HG03439 (cell line): ENCODE measurements at regions not wholly inside any gene's neighbourhood (a gene's known extent, or its start where the extent isn't known, plus 50 kb on each side); places are given as distances from the start of the nearest gene placed in this dataset.
A peak's percentile ranks its signal among the peaks of the same experiment; 100 is the strongest.

Source experiments
- ATAC-seq: cut with Tn5 transposase; IDR thresholded peaks from one replicate; pipeline ENCODE4 v1.9.1; 2021; ENCODE audit warnings: mild to moderate bottlenecking, moderate library complexity; ENCODE audit not compliant: unreplicated experiment

DNA sequence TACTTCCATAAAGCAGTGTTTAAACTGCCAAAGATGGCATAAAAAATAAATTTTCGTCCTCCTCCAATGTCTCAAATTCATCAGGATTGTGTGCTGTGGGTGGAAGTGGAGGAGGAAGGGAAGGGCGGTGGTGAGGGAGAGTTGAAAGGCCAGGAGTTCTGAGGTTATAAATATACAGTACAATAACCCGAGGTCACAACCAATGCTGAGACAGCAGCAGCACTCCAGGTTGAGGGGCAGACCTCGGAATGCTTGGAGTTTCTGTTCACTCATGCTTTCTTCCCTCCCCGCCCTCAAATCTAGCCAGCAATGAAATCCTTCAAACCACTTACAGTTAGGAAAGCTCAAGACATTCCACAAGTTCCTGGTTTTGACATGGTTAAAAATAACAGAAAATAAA, 134.0 kb upstream of the SMAD1 start:
- ATAC-seq: no peak

DNA sequence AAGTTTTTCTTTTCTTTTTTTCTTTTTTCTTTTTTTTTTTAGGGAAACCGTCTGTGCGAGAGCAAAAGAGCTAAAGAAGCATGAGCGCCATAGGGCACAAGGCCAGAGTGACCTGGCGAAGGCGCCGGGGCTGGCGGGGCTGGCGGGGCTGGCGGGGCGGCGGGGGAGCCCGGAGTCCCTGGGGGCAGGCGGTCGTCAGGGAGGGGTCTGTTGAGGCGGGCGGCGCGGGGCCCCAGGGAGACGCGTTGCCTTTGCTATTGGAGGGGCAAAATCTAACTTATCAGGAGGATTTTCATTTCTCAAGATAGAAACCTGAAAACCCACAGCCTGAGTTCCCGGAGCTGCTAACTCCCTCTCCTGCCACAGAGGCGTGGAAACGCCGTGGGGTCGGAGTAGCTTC, 135.6 kb upstream of the SMAD1 start:
- no peak for ATAC-seq

DNA sequence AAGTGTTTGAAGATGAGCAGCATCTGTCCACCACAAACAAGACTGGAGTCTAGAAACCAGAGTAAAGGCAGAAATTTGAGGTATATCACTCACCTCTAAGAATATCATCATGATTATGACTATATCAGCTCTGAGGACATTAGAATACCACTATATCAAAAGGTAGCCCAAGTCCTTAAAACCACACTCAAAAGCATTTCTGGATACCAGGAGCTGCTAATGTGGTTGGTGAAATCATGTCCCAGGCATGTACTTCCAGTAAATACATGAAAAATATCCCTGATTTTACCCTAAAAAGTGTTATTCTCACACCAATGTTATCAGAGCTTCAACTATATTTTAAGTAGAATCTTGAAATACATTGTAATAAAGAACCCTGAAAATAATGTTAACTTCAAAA, 136.3 kb upstream of the SMAD1 start:
- no peak for ATAC-seq

DNA sequence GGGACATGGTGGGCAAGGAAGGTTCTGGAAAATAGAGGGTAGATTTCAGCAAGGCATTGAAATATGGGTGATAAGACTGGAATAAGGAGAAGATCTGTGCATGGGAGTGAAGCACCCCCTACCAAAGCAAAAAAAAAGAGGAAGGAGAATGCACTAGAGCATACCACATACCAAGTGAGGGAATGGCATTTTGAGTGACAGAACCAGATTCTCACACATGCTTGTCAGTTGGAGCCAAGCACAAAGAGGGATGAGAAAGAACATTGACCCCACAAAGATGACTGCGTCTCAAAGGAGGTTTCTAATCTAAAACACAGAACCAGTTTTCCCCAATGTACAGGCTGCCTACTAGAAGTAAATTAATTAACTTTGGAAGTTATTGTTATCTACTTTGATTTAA, 140.3 kb upstream of the SMAD1 start:
- ATAC-seq: no peak

DNA sequence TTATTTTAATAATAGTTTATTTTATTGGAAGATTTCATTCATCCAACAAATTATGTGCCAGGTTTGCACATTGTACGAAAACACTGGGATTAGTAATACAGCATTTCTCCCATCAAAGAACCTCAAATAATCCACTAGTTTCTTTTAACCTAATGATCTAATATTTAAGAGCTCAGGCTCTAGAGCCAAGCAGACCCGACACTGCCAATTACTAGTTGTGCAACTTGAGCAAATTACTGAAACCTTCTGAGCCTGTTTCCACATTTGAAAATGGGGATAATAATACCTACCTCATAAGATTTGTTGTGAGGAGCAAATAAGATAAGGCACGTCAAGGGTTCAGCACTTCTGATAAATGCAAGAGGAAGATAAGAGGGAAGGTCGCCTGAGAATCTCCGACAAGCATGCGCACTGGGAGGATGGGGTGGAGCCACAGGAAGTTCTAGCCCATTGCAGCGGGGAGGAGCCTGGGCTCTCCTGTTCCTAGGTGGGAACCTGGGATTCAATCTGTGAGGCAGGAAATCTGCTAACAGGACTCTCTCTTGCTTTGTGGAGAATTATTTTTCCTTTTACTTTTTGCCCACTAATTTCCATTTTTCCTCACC, 141.5 kb upstream of the SMAD1 start:
- ATAC-seq: no peak

DNA sequence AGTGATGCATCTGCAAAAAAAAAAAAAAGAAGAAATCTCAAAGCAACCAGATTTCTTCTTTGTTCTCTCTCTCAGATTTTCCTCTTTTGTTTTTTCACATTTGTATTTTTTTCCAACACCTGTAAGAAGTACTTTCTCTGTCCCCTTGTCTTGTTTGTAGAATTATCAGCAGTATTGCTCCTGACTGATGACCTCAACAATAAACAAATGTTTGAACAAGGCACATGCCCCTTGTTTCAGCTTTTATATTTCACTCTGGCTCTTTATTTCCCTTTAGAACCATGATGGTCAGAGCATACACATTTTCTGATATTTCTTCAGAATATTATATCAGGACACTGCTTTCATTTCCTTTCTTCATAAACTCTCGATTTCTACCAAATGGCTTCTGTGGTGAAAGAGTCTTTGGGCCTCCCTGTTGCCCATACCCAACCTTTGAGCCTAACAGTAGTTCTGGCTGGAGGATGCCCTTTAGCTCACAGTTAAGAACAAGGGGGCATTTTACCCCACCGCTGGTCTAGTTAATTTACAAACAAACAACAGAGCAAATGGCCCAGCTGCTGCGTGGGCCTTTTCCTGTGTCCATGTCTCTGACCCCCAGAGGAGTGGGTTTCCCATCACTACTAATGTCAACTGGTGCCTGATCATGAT, 142.5 kb upstream of the SMAD1 start:
- ATAC-seq: no peak

DNA sequence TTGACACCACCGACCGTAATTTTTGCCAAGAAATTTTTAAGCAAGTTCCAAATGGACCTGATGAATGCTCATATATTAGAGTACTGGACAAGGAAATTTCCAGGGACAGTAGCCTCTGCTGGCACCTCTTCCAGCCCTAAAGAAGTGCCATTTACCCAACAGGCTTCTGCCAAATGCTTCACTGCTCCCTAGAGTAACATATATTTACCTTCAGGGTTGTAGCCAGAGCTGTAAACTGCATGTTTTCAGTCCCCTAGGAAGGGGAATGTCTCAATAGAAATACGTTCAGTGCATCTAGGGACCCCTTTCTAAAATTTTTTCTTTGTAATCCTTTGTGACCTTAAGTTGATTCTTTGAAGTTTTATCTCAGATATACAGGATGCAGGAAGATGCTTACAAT, 143.1 kb upstream of the SMAD1 start:
- no peak for ATAC-seq

DNA sequence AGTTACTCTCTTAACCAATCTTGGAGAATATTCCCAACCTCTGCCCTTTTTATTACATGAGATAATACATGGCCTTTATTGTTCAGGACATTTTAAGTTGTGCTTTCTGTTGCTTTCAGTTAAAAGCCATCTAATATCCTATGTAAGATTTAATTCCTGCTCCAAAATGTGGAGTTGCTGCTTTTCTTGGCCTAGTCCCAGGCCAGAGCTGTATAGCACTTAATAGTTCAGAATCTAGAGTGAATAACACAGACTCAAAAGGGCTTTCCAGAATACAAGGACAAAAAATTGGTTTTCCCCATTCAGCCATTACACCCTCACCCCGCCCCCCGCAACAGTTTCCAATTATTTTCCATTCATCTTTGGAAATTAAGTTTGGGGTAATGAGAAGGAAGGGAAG, 144.3 kb upstream of the SMAD1 start:
- ATAC-seq: no peak

DNA sequence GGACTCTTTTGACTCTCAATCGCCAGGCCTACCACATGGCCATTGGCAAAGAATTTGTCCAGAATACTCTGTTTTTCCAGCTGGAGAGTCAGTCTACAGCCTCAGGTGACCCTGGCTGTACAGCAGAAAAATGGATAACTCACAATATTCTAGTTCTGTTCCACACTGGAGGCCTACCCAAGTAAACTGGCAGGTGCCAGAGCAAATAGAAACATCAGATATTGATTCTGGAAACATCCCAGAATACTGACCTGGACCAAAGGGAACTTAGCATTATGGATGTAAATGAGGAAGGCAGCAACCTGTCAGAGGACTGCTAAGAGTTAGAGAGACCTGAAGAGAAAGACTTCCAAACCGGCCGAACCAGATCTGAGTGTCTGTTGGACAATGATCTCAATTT, 147.9 kb upstream of the SMAD1 start:
- ATAC-seq: no peak

DNA sequence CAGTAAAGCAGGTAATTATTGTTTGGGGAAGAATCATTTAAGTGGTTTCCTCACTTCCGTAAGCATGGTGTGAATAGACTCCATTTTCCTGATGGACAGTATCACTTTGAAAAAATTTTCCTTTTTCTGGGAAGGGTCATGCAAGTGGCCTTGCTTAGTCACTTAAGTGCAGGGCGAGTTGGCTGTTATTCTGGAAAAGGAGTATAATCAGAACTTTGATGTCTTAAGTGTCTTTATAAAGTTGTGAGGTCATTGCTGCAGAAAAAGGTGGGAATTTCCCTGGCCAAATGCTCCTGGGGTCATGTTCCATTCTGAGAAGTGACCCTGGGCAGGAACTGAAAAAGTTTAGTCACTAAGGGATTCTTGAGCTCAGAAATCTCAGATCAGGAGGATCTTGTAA, 146.1 kb upstream of the OTUD4 start:
- ATAC-seq: no peak

DNA sequence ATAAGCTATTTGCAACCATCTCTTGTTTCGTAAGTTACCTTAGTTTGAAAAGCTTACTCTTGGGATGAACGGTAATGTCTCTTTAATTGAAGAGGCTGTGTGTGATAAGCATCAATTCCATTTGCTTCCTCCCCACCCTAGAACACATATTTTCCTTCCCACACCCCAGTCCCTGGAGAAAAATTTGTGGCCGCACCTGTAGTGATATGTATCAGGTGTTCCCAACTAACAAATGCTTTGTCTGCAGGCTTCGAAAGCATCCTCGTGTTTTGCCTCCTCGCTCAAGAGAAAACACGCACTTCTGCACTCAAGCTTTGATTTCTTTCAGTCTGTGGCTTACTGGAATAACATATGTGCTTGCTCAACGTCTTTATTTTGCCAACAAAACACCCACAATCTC, 143.8 kb upstream of the OTUD4 start:
- ATAC-seq: no peak

DNA sequence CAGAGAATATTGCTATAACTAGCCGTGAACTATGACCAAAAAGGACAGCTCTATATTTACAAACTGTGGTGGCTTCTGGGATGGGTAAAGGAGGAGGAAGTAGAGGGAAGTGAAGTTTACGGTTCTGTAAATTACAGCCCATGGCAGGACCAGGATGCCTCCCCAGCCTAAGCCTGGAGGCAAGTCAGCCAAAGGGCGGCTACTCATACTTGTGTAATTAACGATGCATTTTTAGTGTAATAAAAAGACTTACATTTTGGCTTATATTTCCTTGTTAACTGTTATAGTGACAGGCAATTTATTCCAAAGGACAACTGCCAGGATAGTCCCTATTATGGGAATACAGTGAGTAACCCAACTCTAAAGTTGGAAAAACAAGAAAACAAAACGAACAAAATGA, 139.9 kb upstream of the OTUD4 start:
- no peak for ATAC-seq

DNA sequence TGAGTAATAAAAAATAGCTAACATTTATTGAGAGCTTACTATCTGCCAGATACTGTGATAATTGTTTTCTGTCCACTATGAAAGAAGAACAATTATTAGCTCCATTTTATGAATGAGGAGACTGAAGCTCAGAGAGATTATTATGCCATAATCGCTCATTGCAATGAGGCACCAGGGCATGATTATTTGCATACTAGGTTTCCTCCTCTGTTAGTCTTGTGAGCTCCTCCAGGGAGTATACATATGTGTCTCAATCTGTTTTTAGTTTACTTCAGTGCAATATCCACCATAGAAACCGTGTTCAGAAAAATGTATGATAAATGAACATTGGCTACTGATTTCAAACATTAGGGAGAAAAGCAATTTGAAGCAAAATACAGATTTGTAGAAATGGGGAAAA, 139.4 kb upstream of the OTUD4 start:
- ATAC-seq: no peak

DNA sequence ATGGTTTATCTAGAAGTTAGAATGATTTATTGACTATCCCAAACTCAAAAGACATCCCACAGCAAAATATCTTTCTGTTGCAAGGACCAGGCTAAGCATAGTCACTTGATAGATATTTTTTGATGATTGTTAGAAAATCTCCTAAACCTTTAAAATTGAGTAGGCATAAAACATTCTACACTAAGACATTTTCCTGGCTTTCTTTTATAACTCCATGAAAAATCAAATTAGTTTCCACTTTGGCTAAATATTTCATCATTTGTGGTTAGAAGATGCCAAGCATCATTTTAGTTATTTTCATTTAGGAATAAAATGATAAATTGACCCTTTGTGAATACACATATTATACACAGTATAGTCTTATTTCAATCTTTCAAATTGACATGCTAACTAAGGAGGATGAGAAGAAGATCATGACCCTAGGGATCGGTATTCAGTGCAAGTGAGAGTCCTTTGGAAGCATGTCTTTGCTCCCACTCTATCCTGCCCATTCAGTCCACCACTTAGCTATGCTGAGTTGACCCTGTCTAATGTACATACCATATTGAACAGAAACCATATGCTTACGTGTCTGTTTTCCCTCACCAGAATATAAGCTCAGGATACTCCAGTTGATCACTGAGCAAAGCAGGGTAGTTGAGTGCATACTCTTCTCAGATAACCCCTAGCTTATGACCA, 136.6 kb upstream of the OTUD4 start:
- no peak for ATAC-seq

DNA sequence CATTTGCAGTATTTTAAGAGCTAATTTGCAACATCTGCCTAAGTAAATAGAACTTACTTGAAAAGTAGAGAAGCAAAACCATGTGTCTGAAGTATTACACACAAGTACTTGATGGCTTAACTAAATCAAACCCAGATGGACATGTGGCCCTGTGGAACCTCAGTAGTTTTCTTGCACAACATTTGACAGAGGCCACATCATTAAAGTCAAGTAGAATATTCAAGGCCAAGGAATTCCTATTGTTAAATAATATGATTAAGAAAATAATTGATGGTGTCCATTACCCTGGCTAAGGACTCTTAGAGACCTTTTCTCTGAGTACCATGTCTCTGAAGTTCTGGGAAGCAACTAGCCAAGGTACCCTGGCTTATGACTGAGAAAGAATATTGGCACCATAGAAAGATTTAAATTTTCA, 135.4 kb upstream of the OTUD4 start:
- ATAC-seq: no peak

DNA sequence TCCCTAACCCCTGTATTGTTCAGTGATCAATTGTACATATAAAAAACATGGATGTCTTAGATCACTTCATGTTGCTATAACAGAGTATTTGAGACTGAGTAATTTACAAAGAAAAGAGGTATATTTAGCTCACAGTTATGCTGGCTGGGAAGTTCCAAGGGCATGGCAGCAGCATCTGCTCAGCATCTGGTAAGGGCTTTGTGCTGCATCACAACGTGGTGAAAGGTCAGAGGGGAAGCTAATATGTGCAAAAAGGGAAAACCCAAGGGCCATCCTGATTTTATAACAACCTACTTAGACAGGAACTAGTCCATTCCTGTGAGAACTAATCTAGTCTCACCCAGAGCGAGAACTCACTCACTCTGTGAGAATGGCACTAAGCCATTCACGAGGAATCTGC, 128.2 kb upstream of the OTUD4 start:
- ATAC-seq: no peak

DNA sequence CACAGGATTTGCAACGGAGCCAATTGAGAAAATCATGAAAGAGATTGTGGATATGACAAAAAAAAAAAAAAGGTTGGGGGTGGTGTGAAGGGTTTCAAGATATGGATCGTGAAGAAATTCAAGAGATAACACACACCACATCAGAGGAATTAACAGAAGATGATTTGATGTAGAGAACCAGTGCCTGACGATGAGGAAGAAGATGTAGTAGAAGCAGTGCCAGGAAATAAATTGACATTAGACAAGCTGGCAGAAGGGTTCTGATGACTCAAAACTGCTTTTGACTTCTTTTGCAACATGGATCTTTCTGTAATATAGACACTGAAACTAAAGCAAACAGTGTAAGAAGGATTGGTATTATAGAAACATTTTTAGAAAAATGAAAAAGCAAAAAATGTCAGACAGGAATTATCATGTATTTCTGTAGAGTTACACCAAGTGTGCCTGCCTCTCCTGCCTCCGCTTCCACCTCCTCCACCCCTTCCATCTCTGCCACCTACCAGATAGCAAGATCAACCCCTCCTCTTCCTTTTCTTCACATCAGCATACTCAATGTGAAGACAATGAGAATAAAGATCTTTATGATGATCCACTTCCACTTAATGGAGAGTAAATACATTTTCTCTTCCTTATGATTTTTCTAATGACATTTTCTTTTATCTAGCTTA, 127.5 kb upstream of the OTUD4 start:
- ATAC-seq: no peak

DNA sequence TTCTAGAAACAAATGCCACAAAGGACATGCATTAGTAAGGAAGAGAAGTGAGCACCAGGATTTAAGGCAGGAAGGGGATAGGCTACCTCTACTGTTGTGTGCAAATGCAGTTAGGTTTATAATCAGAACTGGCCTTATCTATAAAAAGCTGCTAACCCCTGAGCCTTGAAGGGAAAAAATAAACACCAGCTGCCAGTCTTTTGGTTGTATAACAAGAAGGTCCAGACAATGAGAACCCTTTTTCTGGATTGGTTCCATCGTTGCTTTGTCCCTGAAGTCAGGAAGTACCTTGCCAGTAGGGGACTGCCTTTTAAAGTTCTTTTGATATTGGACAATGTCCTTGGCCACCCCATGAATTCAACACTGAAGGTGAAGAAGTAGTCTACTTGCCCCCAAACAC, 126.7 kb upstream of the OTUD4 start:
- ATAC-seq: no peak

DNA sequence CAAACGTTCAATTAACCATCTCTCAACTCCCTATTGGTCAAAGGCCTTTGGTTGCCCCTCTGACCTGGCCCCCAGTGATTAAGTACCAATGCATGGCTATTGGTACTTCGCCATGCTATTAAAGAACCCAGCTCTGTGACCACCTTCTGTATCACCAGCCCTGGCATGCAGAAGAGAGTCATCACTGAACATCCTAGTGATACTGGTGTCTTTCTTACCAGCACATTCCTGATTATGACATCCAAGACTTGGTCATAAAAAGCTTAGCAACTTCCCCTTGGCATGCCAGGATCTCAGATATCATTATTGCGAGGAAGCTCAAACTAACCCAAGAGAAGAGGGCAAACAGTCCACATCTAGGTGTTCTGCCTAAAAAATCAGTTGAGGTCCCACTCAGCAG, 122.3 kb upstream of the OTUD4 start:
- no peak for ATAC-seq

DNA sequence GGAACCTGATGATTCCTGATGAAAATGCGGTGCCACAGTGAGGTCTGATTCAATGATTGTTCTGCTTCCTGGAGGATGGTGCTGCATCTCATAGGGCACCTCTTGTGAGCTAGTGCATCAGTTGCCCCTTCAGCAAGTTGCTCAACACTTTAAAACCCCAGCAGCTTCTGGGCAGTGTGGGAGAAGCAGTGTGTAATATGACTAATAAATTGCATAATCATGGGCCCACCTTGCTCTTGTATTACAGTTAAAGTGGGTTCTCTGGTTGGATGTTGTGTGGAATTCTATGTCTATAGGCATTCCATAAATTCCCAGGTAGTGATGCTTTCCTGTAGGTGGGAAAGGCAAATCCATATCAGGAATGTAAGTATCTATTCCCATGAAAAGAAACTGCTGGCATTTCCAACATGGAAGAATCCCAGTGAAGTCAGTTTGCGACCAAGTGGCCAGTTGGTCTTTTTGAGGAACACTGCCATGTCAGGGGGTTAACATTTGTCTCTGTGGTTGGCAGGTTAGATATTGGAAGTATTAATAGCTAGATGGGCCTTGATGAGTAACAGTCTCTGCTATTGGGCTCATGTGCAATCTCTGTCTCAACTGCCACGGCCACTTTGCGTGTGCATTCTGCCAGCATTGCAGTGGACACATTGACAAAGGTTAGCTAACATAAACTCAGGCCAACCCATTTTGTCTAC, 121.1 kb upstream of the OTUD4 start:
- no peak for ATAC-seq

DNA sequence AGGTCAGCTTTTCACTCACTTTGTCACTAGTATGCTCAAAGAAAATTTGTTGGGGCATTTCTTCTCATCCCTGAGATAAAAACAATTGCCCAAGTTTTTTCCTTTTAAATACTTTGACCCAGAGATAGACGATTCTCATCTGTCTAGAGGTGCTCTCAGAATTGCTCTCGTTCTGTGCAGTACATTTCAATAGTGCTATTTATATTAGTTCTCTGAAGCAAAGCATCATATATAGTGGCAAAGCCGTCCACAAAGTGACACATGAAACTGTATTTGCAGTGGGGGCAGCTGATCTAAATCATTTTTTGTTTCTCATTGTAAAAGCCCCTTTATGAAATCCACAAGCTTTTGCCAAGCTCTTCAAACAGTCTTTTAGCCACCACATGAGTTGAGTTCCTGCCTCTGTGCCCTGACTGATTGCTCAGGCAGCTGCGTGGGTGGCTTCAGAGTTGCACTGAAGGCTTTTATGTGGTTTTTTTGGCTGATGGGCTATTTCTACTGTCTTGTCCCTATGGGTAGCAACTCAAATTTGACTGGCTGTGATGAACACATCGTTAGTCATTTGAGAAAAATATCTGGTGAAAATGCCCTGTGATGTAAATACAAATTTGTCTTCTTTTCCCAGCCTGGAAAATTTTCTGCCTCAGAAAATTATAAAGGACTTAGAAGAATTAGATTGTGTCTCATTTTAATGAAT, 119.1 kb upstream of the OTUD4 start:
- ATAC-seq: peak; percentile 94
